DOHH2 (cell line): ENCODE measurements at regions not wholly inside any gene's neighbourhood (a gene's known extent, or its start where the extent isn't known, plus 50 kb on each side); places are given as distances from the start of the nearest gene placed in this dataset.

Source experiments
- H3F3A ChIP-seq: fragments of 200-600 bp; sonication (generic), shearing (Covaris generic); 2 replicates; pipeline ENCODE4 v1.6.0; 2016; ENCODE audit warnings: antibody characterized with exemption, mild to moderate bottlenecking; ENCODE audit not compliant: control insufficient read depth, insufficient read depth
- H3K27ac ChIP-seq: fragments of 200-600 bp; sonication (generic); 2 replicates; pipeline ENCODE4 v1.5.1; 2014; ENCODE audit warnings: low read depth, mild to moderate bottlenecking, low read length, moderate library complexity
- H3K27me3 ChIP-seq: fragments of 200-600 bp; sonication (generic); 2 replicates; pipeline ENCODE4 v1.6.1; 2014; ENCODE audit warnings: mild to moderate bottlenecking, low read length, mixed read lengths; ENCODE audit not compliant: control insufficient read depth
- H3K36me3 ChIP-seq: fragments of 200-600 bp; sonication (generic); 2 replicates; pipeline ENCODE4 v1.6.1; 2014; ENCODE audit warnings: mild to moderate bottlenecking, low read length, moderate library complexity, mixed read lengths; ENCODE audit not compliant: control insufficient read depth
- H3K4me1 ChIP-seq: fragments of 200-600 bp; sonication (generic); 2 replicates; pipeline ENCODE4 v1.6.1; 2014; ENCODE audit warnings: mild to moderate bottlenecking, low read length, mixed read lengths; ENCODE audit not compliant: control insufficient read depth
- H3K4me2 ChIP-seq: fragments of 200-600 bp; sonication (generic); 2 replicates; pipeline ENCODE4 v1.6.0; 2014; ENCODE audit warnings: mild to moderate bottlenecking, low read length, moderate library complexity
- H3K4me3 ChIP-seq: fragments of 200-600 bp; sonication (generic); 2 replicates; pipeline ENCODE4 v1.5.1; 2014; ENCODE audit warnings: mild to moderate bottlenecking, low read length, mixed read lengths
- H3K79me2 ChIP-seq: fragments of 200-600 bp; sonication (generic); 2 replicates; pipeline ENCODE4 v1.6.1; 2014; ENCODE audit warnings: mild to moderate bottlenecking, low read length, mixed read lengths; ENCODE audit not compliant: control insufficient read depth
- H3K9me2 ChIP-seq: fragments of 200-600 bp; sonication (generic); replicated peaks from 2 replicates; pipeline ENCODE4 v1.6.1; 2014; ENCODE audit warnings: mild to moderate bottlenecking, low read length, mixed read lengths; ENCODE audit not compliant: control insufficient read depth
- H3K9me3 ChIP-seq: fragments of 200-600 bp; sonication (generic); 2 replicates; pipeline ENCODE4 v1.6.1; 2014; ENCODE audit warnings: antibody characterized with exemption, low read length, mixed read lengths; ENCODE audit not compliant: control insufficient read depth, insufficient read depth
- H4K20me1 ChIP-seq: fragments of 200-600 bp; sonication (generic); 2 replicates; pipeline ENCODE4 v1.6.0; 2014; ENCODE audit warnings: low read depth, mild to moderate bottlenecking, antibody characterized with exemption, low read length, moderate library complexity; ENCODE audit not compliant: control insufficient read depth, insufficient read depth
- EZH2phosphoT487 ChIP-seq: fragments of 200-600 bp; sonication (generic); IDR thresholded peaks from 2 replicates; pipeline ENCODE4 v1.6.1; 2017; ENCODE audit warnings: borderline replicate concordance, mild to moderate bottlenecking, antibody characterized with exemption, low read length, moderate library complexity, mixed read lengths
- TF ChIP-seq, protein P1 (sequence below): fragments of 200-600 bp; sonication (generic); IDR thresholded peaks from one replicate; pipeline ENCODE4 v1.5.1; 2014; ENCODE audit warnings: antibody characterized with exemption, mild to moderate bottlenecking, low read depth, low read length; ENCODE audit not compliant: poor library complexity, severe bottlenecking

DNA sequence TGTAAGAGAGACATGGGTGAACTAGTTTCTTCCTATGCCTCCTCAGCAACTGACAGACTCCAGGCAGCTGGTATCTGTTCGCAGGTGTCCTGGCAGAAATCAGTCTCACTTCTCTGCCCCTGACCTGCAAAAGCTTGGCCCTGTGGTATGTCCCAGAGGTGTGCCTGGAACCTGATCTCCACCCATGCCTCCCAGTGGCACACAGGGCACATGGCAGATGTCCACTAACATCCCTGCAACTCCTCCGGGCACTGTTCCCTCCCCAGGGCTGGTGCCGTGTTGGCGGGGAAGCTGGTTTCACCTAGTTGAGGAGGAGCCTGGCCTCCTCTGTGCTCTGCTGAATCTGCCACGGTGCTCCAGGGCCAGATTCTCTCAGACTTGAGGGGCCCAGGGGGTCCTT lies 123.3 kb upstream of the GGTLC1 start:
- Histone ChIP-seq H3K4me2 (no peak overlapping the region), H3K36me3 (no peaks in the 10 kb centered on the region), H3K4me3 (no peak overlapping the region), H3K9me3 (no peaks in the 10 kb centered on the region), H4K20me1 (no peaks in the 10 kb centered on the region), H3K27me3 (no peaks in the 10 kb centered on the region), H3F3A (no peaks in the 10 kb centered on the region), H3K79me2 (no peaks in the 10 kb centered on the region), H3K9me2 (no peaks in the 10 kb centered on the region), H3K27ac (no peak overlapping the region), H3K4me1 (no peaks in the 10 kb centered on the region)
- TF ChIP-seq, protein P1, sequence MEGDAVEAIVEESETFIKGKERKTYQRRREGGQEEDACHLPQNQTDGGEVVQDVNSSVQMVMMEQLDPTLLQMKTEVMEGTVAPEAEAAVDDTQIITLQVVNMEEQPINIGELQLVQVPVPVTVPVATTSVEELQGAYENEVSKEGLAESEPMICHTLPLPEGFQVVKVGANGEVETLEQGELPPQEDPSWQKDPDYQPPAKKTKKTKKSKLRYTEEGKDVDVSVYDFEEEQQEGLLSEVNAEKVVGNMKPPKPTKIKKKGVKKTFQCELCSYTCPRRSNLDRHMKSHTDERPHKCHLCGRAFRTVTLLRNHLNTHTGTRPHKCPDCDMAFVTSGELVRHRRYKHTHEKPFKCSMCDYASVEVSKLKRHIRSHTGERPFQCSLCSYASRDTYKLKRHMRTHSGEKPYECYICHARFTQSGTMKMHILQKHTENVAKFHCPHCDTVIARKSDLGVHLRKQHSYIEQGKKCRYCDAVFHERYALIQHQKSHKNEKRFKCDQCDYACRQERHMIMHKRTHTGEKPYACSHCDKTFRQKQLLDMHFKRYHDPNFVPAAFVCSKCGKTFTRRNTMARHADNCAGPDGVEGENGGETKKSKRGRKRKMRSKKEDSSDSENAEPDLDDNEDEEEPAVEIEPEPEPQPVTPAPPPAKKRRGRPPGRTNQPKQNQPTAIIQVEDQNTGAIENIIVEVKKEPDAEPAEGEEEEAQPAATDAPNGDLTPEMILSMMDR: no peak
- TF ChIP-seq EZH2phosphoT487: no peak

DNA sequence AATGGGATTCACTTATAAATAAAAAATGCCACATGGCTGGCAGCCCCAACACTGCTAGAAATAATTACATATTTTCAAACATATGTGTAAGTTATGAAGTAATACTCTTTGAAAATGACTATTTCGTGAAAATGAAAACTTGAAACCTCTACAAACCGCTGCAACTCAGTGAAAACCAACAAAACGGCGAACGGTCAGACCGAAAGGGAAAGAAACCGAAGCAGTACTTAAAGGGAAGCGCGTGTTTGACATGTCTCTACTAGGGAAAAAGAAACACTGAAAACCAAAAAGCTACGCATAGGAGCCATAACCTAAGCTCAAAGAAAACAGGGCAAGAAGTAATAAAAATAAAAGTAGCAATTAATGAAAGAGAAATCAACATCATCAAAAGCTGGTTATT lies 121.0 kb upstream of the GGTLC1 start:
- Histone ChIP-seq H3K4me3 (no peak overlapping the region), H3K4me1 (no peaks in the 10 kb centered on the region), H3K4me2 (no peak overlapping the region), H3K36me3 (no peaks in the 10 kb centered on the region), H3K27me3 (no peaks in the 10 kb centered on the region), H3K9me2 (no peaks in the 10 kb centered on the region), H3F3A (no peaks in the 10 kb centered on the region), H4K20me1 (no peaks in the 10 kb centered on the region), H3K9me3 (no peaks in the 10 kb centered on the region), H3K79me2 (no peaks in the 10 kb centered on the region), H3K27ac (no peak overlapping the region)
- no peak for TF ChIP-seq EZH2phosphoT487
- TF ChIP-seq, protein P1: no peak

DNA sequence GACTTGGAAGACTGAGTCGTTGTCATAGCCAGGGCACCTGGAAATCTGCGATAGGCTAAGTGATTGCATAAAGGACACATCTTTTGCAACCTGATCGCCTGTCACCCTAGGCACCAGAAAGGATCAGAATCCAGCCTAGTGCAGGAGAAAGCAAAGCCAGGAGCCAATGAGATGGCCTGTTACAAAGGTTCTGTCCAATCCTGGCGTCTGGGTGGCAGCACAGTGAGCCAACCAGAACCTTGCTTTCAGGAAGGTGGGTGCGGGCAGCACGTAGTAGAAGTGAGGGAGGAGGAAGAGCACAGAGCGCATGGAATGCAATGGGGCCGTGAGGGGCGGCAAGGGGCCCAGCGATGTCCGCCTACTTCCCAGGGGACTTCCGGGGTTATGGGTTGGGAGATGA lies 120.4 kb upstream of the GGTLC1 start:
- H3K27ac ChIP-seq: no peak overlapping the region
- no peaks in the 10 kb centered on the region for H3F3A ChIP-seq
- H3K9me3 ChIP-seq: no peaks in the 10 kb centered on the region
- H4K20me1 ChIP-seq: no peaks in the 10 kb centered on the region
- no peaks in the 10 kb centered on the region for H3K36me3 ChIP-seq
- no peaks in the 10 kb centered on the region for H3K9me2 ChIP-seq
- no peaks in the 10 kb centered on the region for H3K27me3 ChIP-seq
- H3K4me1 ChIP-seq: no peaks in the 10 kb centered on the region
- no peak overlapping the region for H3K4me2 ChIP-seq
- no peak for TF ChIP-seq EZH2phosphoT487
- TF ChIP-seq, protein P1: no peak
- no peak overlapping the region for H3K4me3 ChIP-seq
- no peaks in the 10 kb centered on the region for H3K79me2 ChIP-seq

DNA sequence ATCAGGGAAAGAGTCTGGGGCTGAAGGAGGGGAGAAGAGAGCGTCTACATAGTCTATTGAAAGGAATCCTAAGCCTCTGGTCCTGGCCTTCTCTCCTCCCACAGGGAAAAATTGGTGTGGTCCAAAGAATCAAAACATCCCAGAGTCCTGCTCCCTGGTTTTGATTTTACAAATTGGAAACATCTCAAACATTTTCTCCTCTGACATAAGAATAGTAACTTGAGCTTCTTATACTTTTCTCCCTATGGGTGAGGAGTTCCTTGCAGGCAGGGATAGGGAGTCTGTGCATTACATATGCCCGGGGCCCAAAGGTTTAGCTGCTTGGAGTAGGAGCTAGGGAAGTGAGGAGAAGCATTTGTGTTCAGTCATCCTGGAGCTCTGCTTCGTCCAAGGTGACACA lies 120.0 kb upstream of the GGTLC1 start:
- TF ChIP-seq EZH2phosphoT487: no peak
- TF ChIP-seq, protein P1: no peak
- H3F3A ChIP-seq: no peaks in the 10 kb centered on the region
- H3K4me2 ChIP-seq: no peak overlapping the region
- no peaks in the 10 kb centered on the region for H3K36me3 ChIP-seq
- H3K27me3 ChIP-seq: no peaks in the 10 kb centered on the region
- no peaks in the 10 kb centered on the region for H3K9me2 ChIP-seq
- H3K4me1 ChIP-seq: no peaks in the 10 kb centered on the region
- no peak overlapping the region for H3K4me3 ChIP-seq
- H3K27ac ChIP-seq: no peak overlapping the region
- no peaks in the 10 kb centered on the region for H4K20me1 ChIP-seq
- no peaks in the 10 kb centered on the region for H3K79me2 ChIP-seq
- H3K9me3 ChIP-seq: no peaks in the 10 kb centered on the region
